A549 (cell line): ENCODE measurements at regions not wholly inside any gene's neighbourhood (a gene's known extent, or its start where the extent isn't known, plus 50 kb on each side); places are given as distances from the start of the nearest gene placed in this dataset.

Experiments
- EP300 ChIP-seq, 2 experiments: fragments of >200 bp; sonication (Bioruptor Twin); formaldehyde crosslinking; IDR thresholded peaks; 2 replicates in 1 of 2; 3 replicates in 1 of 2; pipeline ENCODE4 v1.6.1; 2016 to 2017
- MYC ChIP-seq: IDR thresholded peaks from 2 replicates; pipeline ENCODE4 v1.6.1; 2012; ENCODE audit warnings: mild to moderate bottlenecking, inconsistent platforms, low read length, improper control_type of control experiment, borderline replicate concordance
- ZFP36 ChIP-seq: fragments of 450-650 bp; IDR thresholded peaks from 2 replicates; pipeline ENCODE4 v1.6.1; 2014; ENCODE audit warnings: borderline replicate concordance; ENCODE audit not compliant: partially characterized antibody
- TF ChIP-seq, protein P1 (sequence below): fragments of >200 bp; sonication (Bioruptor Twin); formaldehyde crosslinking; IDR thresholded peaks from 3 replicates; pipeline ENCODE4 v1.5.1; 2016

DNA sequence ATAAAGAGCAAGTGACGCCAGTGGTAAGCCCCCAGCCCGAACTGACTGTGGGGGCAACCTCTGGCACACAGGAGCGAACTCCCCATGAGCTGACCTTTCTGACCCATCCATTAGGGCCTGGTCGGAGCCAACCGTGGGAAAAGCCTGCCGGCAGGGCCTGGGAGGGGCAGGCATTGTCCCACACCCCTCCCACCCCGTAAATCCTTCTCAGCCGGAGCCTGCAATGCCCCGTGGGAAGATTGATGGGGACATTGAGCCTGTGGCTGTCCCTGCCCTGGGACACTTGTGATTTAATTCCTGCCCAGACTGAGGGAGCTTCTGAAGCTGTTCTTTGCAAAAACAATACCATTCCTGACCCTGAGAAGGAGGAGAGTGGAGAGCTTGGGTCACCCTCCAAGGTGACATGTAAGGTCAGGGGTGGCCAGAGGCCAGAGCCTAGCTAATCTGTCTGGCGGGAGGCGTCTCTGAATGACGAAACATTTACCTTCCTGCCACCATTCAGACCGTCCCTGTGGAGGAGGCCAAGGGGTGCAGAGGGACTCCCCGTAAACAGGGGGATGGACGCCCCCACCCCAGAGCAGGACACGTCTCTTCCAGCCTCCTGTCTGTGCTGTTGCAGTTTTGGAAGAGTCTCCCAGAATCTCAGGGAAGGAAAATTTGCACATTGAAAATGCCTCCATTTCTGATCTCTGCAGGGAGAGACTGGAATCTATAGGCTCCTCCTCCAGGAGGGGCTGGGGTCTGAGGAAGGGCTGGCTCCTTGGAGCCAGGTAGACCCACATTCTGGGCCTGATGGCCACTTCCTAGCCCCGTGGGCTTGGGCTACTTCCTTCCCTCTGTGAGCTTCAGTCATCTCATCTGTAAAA is 51.2 kb upstream of the HS6ST1 start:
- TF ChIP-seq MYC (no peak), ZFP36 (no peak), EP300 (IDR thresholded peaks at IDR 0.05) (no peak)
- TF ChIP-seq, protein P1, sequence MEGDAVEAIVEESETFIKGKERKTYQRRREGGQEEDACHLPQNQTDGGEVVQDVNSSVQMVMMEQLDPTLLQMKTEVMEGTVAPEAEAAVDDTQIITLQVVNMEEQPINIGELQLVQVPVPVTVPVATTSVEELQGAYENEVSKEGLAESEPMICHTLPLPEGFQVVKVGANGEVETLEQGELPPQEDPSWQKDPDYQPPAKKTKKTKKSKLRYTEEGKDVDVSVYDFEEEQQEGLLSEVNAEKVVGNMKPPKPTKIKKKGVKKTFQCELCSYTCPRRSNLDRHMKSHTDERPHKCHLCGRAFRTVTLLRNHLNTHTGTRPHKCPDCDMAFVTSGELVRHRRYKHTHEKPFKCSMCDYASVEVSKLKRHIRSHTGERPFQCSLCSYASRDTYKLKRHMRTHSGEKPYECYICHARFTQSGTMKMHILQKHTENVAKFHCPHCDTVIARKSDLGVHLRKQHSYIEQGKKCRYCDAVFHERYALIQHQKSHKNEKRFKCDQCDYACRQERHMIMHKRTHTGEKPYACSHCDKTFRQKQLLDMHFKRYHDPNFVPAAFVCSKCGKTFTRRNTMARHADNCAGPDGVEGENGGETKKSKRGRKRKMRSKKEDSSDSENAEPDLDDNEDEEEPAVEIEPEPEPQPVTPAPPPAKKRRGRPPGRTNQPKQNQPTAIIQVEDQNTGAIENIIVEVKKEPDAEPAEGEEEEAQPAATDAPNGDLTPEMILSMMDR: no peak
